Fibroblast of gingiva (primary cell): ENCODE measurements at regions not wholly inside any gene's neighbourhood (a gene's known extent, or its start where the extent isn't known, plus 50 kb on each side); places are given as distances from the start of the nearest gene placed in this dataset.

Experiments used
- DNase-seq: peaks from one replicate; pipeline ENCODE4 v3.0.0-alpha.2; 2011; ENCODE audit warnings: low read depth

- no peak for DNase-seq
Observed at GRCh38 chr4:171169396-171169795, 643.8 kb upstream of the GALNTL6 start.

- no peak for DNase-seq
Observed at GRCh38 chr4:171162478-171162877, 650.7 kb upstream of the GALNTL6 start.

- no peak for DNase-seq
Observed at GRCh38 chr4:171157462-171158082, 655.6 kb upstream of the GALNTL6 start.

- no peak for DNase-seq
Observed at GRCh38 chr4:171142639-171143038, 670.6 kb upstream of the GALNTL6 start.

- no peak for DNase-seq
Observed at GRCh38 chr4:171142045-171142444, 671.2 kb upstream of the GALNTL6 start.

- no peak for DNase-seq
Observed at GRCh38 chr4:171130256-171130801, 682.9 kb upstream of the GALNTL6 start.

GRCh38 chr4:171118091-171118490 is 695.1 kb upstream of the GALNTL6 start:
- DNase-seq = peak; percentile 1

- DNase-seq = no peak
Observed at GRCh38 chr4:171117457-171117856, 695.7 kb upstream of the GALNTL6 start.

- no peak for DNase-seq
Observed at GRCh38 chr4:171101845-171102244, 711.4 kb upstream of the GALNTL6 start.

GRCh38 chr4:171087089-171087488 is 726.1 kb upstream of the GALNTL6 start:
- DNase-seq = no peak

- peak; percentile 7 for DNase-seq
Observed at GRCh38 chr4:171067422-171067821, 745.8 kb upstream of the GALNTL6 start.

- DNase-seq = no peak
Observed at GRCh38 chr4:171049380-171049779, 763.8 kb upstream of the GALNTL6 start.

GRCh38 chr4:171042989-171043524 is 770.1 kb upstream of the GALNTL6 start:
- no peak for DNase-seq

GRCh38 chr4:171035909-171036308 is 777.3 kb upstream of the GALNTL6 start:
- no peak for DNase-seq

GRCh38 chr4:171031338-171031737 is 781.9 kb upstream of the GALNTL6 start:
- DNase-seq = no peak

GRCh38 chr4:171025776-171026175 is 787.4 kb upstream of the GALNTL6 start:
- DNase-seq = no peak

GRCh38 chr4:171025343-171025742 is 787.9 kb upstream of the GALNTL6 start:
- no peak for DNase-seq

- no peak for DNase-seq
Observed at GRCh38 chr4:171024720-171025303, 788.4 kb upstream of the GALNTL6 start.

GRCh38 chr4:171022824-171023230 is 790.4 kb upstream of the GALNTL6 start:
- DNase-seq = no peak

GRCh38 chr4:171017593-171017992 is 795.6 kb upstream of the GALNTL6 start:
- no peak for DNase-seq

- DNase-seq = no peak
Observed at GRCh38 chr4:171016145-171016544, 797.1 kb upstream of the GALNTL6 start.

GRCh38 chr4:171015441-171015840 is 797.8 kb upstream of the GALNTL6 start:
- no peak for DNase-seq

GRCh38 chr4:171007618-171008390 is 805.4 kb upstream of the GALNTL6 start:
- DNase-seq = no peak
